OCI-LY1 (cell line): ENCODE measurements at regions not wholly inside any gene's neighbourhood (a gene's known extent, or its start where the extent isn't known, plus 50 kb on each side); places are given as distances from the start of the nearest gene placed in this dataset.

Experiments
- H2AFZ ChIP-seq: fragments of 200-600 bp; sonication (generic), shearing (Covaris generic); 2 replicates; pipeline ENCODE4 v1.6.0; 2014; ENCODE audit warnings: antibody characterized with exemption, mild to moderate bottlenecking, low read length
- H3F3A ChIP-seq: fragments of 200-600 bp; sonication (generic), shearing (Covaris generic); 2 replicates; pipeline ENCODE4 v1.6.0; 2014; ENCODE audit warnings: mild to moderate bottlenecking, antibody characterized with exemption, low read length, moderate library complexity; ENCODE audit not compliant: insufficient read depth
- H3K27ac ChIP-seq: fragments of 200-600 bp; sonication (generic); 2 replicates; pipeline ENCODE4 v1.5.1; 2014; ENCODE audit warnings: low read length, mixed run types, mild to moderate bottlenecking, low read depth; ENCODE audit not compliant: poor library complexity, severe bottlenecking
- H3K27me3 ChIP-seq: fragments of 200-600 bp; sonication (generic); 2 replicates; pipeline ENCODE4 v1.6.0; 2014; ENCODE audit warnings: antibody characterized with exemption, mild to moderate bottlenecking, low read length, moderate library complexity; ENCODE audit not compliant: insufficient read depth
- H3K36me3 ChIP-seq: fragments of 200-600 bp; sonication (generic); 2 replicates; pipeline ENCODE4 v1.6.1; 2014; ENCODE audit warnings: mild to moderate bottlenecking, antibody characterized with exemption, low read length, moderate library complexity, mixed read lengths; ENCODE audit not compliant: insufficient read depth
- H3K4me1 ChIP-seq: fragments of 200-600 bp; sonication (generic); 2 replicates; pipeline ENCODE4 v1.5.1; 2014; ENCODE audit warnings: mild to moderate bottlenecking, low read length, moderate library complexity; ENCODE audit not compliant: insufficient read depth, severe bottlenecking
- H3K4me2 ChIP-seq: fragments of 200-600 bp; sonication (generic), shearing (Covaris generic); 2 replicates; pipeline ENCODE4 v1.6.1; 2014; ENCODE audit warnings: low read length
- H3K4me3 ChIP-seq: fragments of 200-600 bp; sonication (generic); 2 replicates; pipeline ENCODE4 v1.5.1; 2014; ENCODE audit warnings: low read length, low read depth, mild to moderate bottlenecking, mixed read lengths; ENCODE audit not compliant: poor library complexity, severe bottlenecking
- H3K79me2 ChIP-seq: fragments of 200-600 bp; shearing (Covaris generic); 2 replicates; pipeline ENCODE4 v1.6.1; 2016; ENCODE audit warnings: mixed run types, low read length, mixed read lengths; ENCODE audit not compliant: insufficient read depth
- H3K9ac ChIP-seq: fragments of 200-600 bp; sonication (generic), shearing (Covaris generic); 2 replicates; pipeline ENCODE4 v1.6.1; 2014; ENCODE audit warnings: mild to moderate bottlenecking, low read length, mixed read lengths
- H3K9me2 ChIP-seq: fragments of 200-600 bp; sonication (generic), shearing (Covaris generic); 2 replicates; pipeline ENCODE4 v1.6.1; 2014; ENCODE audit warnings: low read depth, mild to moderate bottlenecking, low read length, mixed read lengths
- H3K9me3 ChIP-seq: fragments of 200-600 bp; shearing (Covaris generic); 2 replicates; pipeline ENCODE4 v1.6.1; 2014; ENCODE audit warnings: low read length, mixed read lengths
- H4K20me1 ChIP-seq: fragments of 200-600 bp; sonication (generic), shearing (Covaris generic); 2 replicates; pipeline ENCODE4 v1.6.0; 2016; ENCODE audit warnings: mild to moderate bottlenecking, low read length; ENCODE audit not compliant: insufficient read depth
- CTCF ChIP-seq: fragments of 200-600 bp; sonication (generic), shearing (Covaris generic); IDR thresholded peaks from 2 replicates; pipeline ENCODE4 v1.5.1; 2017; ENCODE audit warnings: mild to moderate bottlenecking, antibody characterized with exemption, low read length, moderate library complexity, mixed read lengths
- EZH2 ChIP-seq: fragments of 200-600 bp; sonication (generic), shearing (Covaris generic); IDR thresholded peaks from 2 replicates; pipeline ENCODE4 v1.8.0; 2017; ENCODE audit warnings: borderline replicate concordance, mixed run types, mild to moderate bottlenecking, antibody characterized with exemption, low read length, moderate library complexity, mixed read lengths

GRCh38 chr2:18976168-18976961 is 382.1 kb downstream of the OSR1 start:
- Histone ChIP-seq H3K9ac (no peak overlapping the region), H3K9me3 (no peaks in the 10 kb centered on the region), H3K9me2 (no peaks in the 10 kb centered on the region), H3K27me3 (no peaks in the 10 kb centered on the region), H3K4me2 (no peak overlapping the region), H4K20me1 (no peaks in the 10 kb centered on the region), H3F3A (no peaks in the 10 kb centered on the region), H3K79me2 (no peaks in the 10 kb centered on the region), H2AFZ (no peak overlapping the region), H3K4me1 (no peaks in the 10 kb centered on the region), H3K36me3 (no peaks in the 10 kb centered on the region), H3K27ac (no peak overlapping the region), H3K4me3 (no peak overlapping the region)
- TF ChIP-seq EZH2, result no peak
- TF ChIP-seq CTCF, result no peak

GRCh38 chr2:18975506-18976167 is 382.8 kb downstream of the OSR1 start:
- Histone ChIP-seq H4K20me1 (no peaks in the 10 kb centered on the region), H3K79me2 (no peaks in the 10 kb centered on the region), H3K9me2 (no peaks in the 10 kb centered on the region), H3K4me2 (no peak overlapping the region), H3K27ac (no peak overlapping the region), H3K27me3 (no peaks in the 10 kb centered on the region), H3F3A (no peaks in the 10 kb centered on the region), H3K4me1 (no peaks in the 10 kb centered on the region), H2AFZ (no peak overlapping the region), H3K9me3 (no peaks in the 10 kb centered on the region), H3K4me3 (no peak overlapping the region), H3K9ac (no peak overlapping the region), H3K36me3 (no peaks in the 10 kb centered on the region)
- no peak for TF ChIP-seq CTCF
- no peak for TF ChIP-seq EZH2

GRCh38 chr2:18971628-18972027 is 382.3 kb upstream of the NT5C1B start:
- H3K4me1 ChIP-seq, result no peaks in the 10 kb centered on the region
- no peaks in the 10 kb centered on the region for H3K9me2 ChIP-seq
- no peaks in the 10 kb centered on the region for H3K9me3 ChIP-seq
- no peaks in the 10 kb centered on the region for H3K79me2 ChIP-seq
- no peak overlapping the region for H2AFZ ChIP-seq
- H3K4me2 ChIP-seq, result no peak overlapping the region
- no peak overlapping the region for H3K4me3 ChIP-seq
- no peaks in the 10 kb centered on the region for H3K27me3 ChIP-seq
- H3F3A ChIP-seq, result no peaks in the 10 kb centered on the region
- no peak overlapping the region for H3K9ac ChIP-seq
- H4K20me1 ChIP-seq, result no peaks in the 10 kb centered on the region
- no peak for TF ChIP-seq CTCF
- TF ChIP-seq EZH2, result no peak
- H3K27ac ChIP-seq, result no peak overlapping the region
- no peaks in the 10 kb centered on the region for H3K36me3 ChIP-seq
